Colonic mucosa (tissue), 4 donors: ENCODE measurements at regions not wholly inside any gene's neighbourhood (a gene's known extent, or its start where the extent isn't known, plus 50 kb on each side); places are given as distances from the start of the nearest gene placed in this dataset.

Experiments used
- DNase-seq: peaks from one replicate; pipeline ENCODE4 v3.0.0-alpha.2; 2020
- H3K27ac ChIP-seq: fragments of 200-600 bp; one replicate; pipeline ENCODE4 v1.8.0; 2021
- H3K27me3 ChIP-seq: fragments of 200-600 bp; one replicate; pipeline ENCODE4 v1.8.0; 2021
- H3K36me3 ChIP-seq: fragments of 200-600 bp; one replicate; pipeline ENCODE4 v1.8.0; 2021
- H3K4me1 ChIP-seq: fragments of 200-600 bp; one replicate; pipeline ENCODE4 v1.8.0; 2021; ENCODE audit warnings: mild to moderate bottlenecking
- H3K4me3 ChIP-seq: fragments of 200-600 bp; one replicate; pipeline ENCODE4 v1.8.0; 2021
- H3K9ac ChIP-seq, 2 donors: one replicate each; pipeline ENCODE4 v1.7.0; 2013; ENCODE audit warnings: control low read depth in 2 of 2, low read depth in 2 of 2, low read length in 2 of 2
- H3K9me3 ChIP-seq: fragments of 200-600 bp; one replicate; pipeline ENCODE4 v1.8.0; 2021
- CTCF ChIP-seq: fragments of 200-600 bp; IDR thresholded peaks from one replicate; pipeline ENCODE4 v1.8.0; 2022; ENCODE audit warnings: antibody characterized with exemption, mild to moderate bottlenecking
- intact Hi-C: fragments of 100-400 bp; cut with DNase I; formaldehyde crosslinking; loops from one replicate; pipeline ENCODE4 v1.14.1; 2022
- donor health status: healthy.
- donor health status: DM: no; HTN: no; CAD: no.
- donor health status: DM: no; HTN: no; CAD: no.

- Histone ChIP-seq H3K9me3 (no peaks in the 10 kb centered on the region), H3K36me3 (no peaks in the 10 kb centered on the region), H3K4me1 (no peaks in the 10 kb centered on the region), H3K27ac (no peak overlapping the region), H3K27me3 (no peaks in the 10 kb centered on the region), H3K9ac (no peak overlapping the region), H3K4me3 (no peak overlapping the region)
- intact Hi-C loops: loop anchor here (10.0 kb wide), 1 partner anchor 46 kb away; no protein-coding TSS in a partner anchor
- DNase-seq: no peak
- no peak for TF ChIP-seq CTCF
Observed at GRCh38 chr5:77909237-77909636, 133.1 kb upstream of the TBCA start.

GRCh38 chr5:77908787-77909186 is 132.6 kb upstream of the TBCA start:
- no peak overlapping the region for H3K27ac ChIP-seq
- H3K4me3 ChIP-seq: no peak overlapping the region
- DNase-seq: no peak
- no peaks in the 10 kb centered on the region for H3K36me3 ChIP-seq
- intact Hi-C loops: loop anchor here (10.0 kb wide), 1 partner anchor 46 kb away; no protein-coding TSS in a partner anchor
- no peak overlapping the region for H3K9ac ChIP-seq
- H3K27me3 ChIP-seq: no peaks in the 10 kb centered on the region
- TF ChIP-seq CTCF: no peak
- no peaks in the 10 kb centered on the region for H3K4me1 ChIP-seq
- no peaks in the 10 kb centered on the region for H3K9me3 ChIP-seq

GRCh38 chr5:77907786-77908185 is 131.6 kb upstream of the TBCA start:
- H3K27me3 ChIP-seq: no peaks in the 10 kb centered on the region
- H3K4me1 ChIP-seq: no peaks in the 10 kb centered on the region
- H3K9me3 ChIP-seq: no peaks in the 10 kb centered on the region
- no peak overlapping the region for H3K4me3 ChIP-seq
- H3K27ac ChIP-seq: no peak overlapping the region
- no peak for TF ChIP-seq CTCF
- H3K36me3 ChIP-seq: no peaks in the 10 kb centered on the region
- H3K9ac ChIP-seq: no peak overlapping the region
- intact Hi-C loops: loop anchor here (10.0 kb wide), 1 partner anchor 47 kb away; no protein-coding TSS in a partner anchor
- no peak for DNase-seq

GRCh38 chr5:77906806-77907205 is 130.7 kb upstream of the TBCA start:
- H3K9me3 ChIP-seq: no peaks in the 10 kb centered on the region

GRCh38 chr5:77904362-77904761 is 128.2 kb upstream of the TBCA start:
- no peaks in the 10 kb centered on the region for H3K36me3 ChIP-seq
- intact Hi-C loops: loop anchor here (10.0 kb wide), 1 partner anchor 50 kb away; no protein-coding TSS in a partner anchor
- DNase-seq: no peak
- H3K9me3 ChIP-seq: no peaks in the 10 kb centered on the region
- H3K9ac ChIP-seq: no peak overlapping the region
- TF ChIP-seq CTCF: no peak
- H3K27me3 ChIP-seq: no peaks in the 10 kb centered on the region
- H3K27ac ChIP-seq: no peak overlapping the region
- no peaks in the 10 kb centered on the region for H3K4me1 ChIP-seq
- H3K4me3 ChIP-seq: no peak overlapping the region

More at GRCh38 chr5:77906806-77907205, 130.7 kb upstream of the TBCA start:
- Histone ChIP-seq H3K27me3 (no peaks in the 10 kb centered on the region), H3K9ac (no peak overlapping the region), H3K36me3 (no peaks in the 10 kb centered on the region), H3K4me1 (no peaks in the 10 kb centered on the region), H3K27ac (no peak overlapping the region), H3K4me3 (no peak overlapping the region)
- intact Hi-C loops: loop anchor here (10.0 kb wide), 1 partner anchor 48 kb away; no protein-coding TSS in a partner anchor
- no peak for DNase-seq
- TF ChIP-seq CTCF: no peak
